Stromal cell of bone marrow (primary cell): ENCODE measurements at regions not wholly inside any gene's neighbourhood (a gene's known extent, or its start where the extent isn't known, plus 50 kb on each side); places are given as distances from the start of the nearest gene placed in this dataset.

Experiments used
- DNase-seq: peaks from one replicate; pipeline ENCODE4 v3.0.0-alpha.2; 2012; ENCODE audit warnings: low read depth

GRCh38 chr13:44249431-44249836, 124.2 kb upstream of the SERP2 start:
- DNase-seq = peak; percentile 81

- no peak for DNase-seq
Measured at GRCh38 chr13:44252938-44253337, 120.7 kb upstream of the SERP2 start.

GRCh38 chr13:44255771-44256364, 117.8 kb upstream of the SERP2 start:
- no peak for DNase-seq

- DNase-seq = no peak
Measured at GRCh38 chr13:44257796-44258195, 115.8 kb upstream of the SERP2 start.

GRCh38 chr13:44259045-44260027, 114.3 kb upstream of the SERP2 start:
- no peak for DNase-seq

GRCh38 chr13:44260336-44260735, 113.3 kb upstream of the SERP2 start:
- DNase-seq = no peak

GRCh38 chr13:44263751-44264620, 109.6 kb upstream of the SERP2 start:
- DNase-seq = no peak

- no peak for DNase-seq
Measured at GRCh38 chr13:44266305-44266704, 107.3 kb upstream of the SERP2 start.

GRCh38 chr13:44266772-44267171, 106.9 kb upstream of the SERP2 start:
- DNase-seq = no peak

- DNase-seq = no peak
Measured at GRCh38 chr13:44267203-44267602, 106.4 kb upstream of the SERP2 start.

- peak; percentile 77 for DNase-seq
Measured at GRCh38 chr13:44267980-44268379, 105.6 kb upstream of the SERP2 start.

- no peak for DNase-seq
Measured at GRCh38 chr13:44268980-44269379, 104.6 kb upstream of the SERP2 start.

GRCh38 chr13:44270150-44270549, 103.5 kb upstream of the SERP2 start:
- DNase-seq = no peak

- DNase-seq = no peak
Measured at GRCh38 chr13:44271031-44271455, 102.6 kb upstream of the SERP2 start.

- DNase-seq = no peak
Measured at GRCh38 chr13:44271473-44271872, 102.2 kb upstream of the SERP2 start.

GRCh38 chr13:44271915-44272341, 101.7 kb upstream of the SERP2 start:
- DNase-seq = peak; percentile 71

- DNase-seq = peak; percentile 85
Measured at GRCh38 chr13:44272692-44273091, 100.9 kb upstream of the SERP2 start.

GRCh38 chr13:44273216-44273615, 100.4 kb upstream of the SERP2 start:
- no peak for DNase-seq

GRCh38 chr13:44273991-44274770, 99.4 kb upstream of the SERP2 start:
- DNase-seq = no peak

- DNase-seq = no peak
Measured at GRCh38 chr13:44274771-44275205, 98.8 kb upstream of the SERP2 start.

- DNase-seq = no peak
Measured at GRCh38 chr13:44275381-44275780, 98.2 kb upstream of the SERP2 start.
